WTC11 (cell line): ENCODE measurements at regions not wholly inside any gene's neighbourhood (a gene's known extent, or its start where the extent isn't known, plus 50 kb on each side); places are given as distances from the start of the nearest gene placed in this dataset.

Experiments
- ATF1 ChIP-seq: sonication (generic); formaldehyde crosslinking; IDR thresholded peaks from 2 replicates; pipeline ENCODE4 v1.8.1; 2023; ENCODE audit warnings: mild to moderate bottlenecking, moderate library complexity, missing genetic modification reagents
- CREM ChIP-seq: sonication (generic); formaldehyde crosslinking; IDR thresholded peaks from 2 replicates; pipeline ENCODE4 v1.8.1; 2022; ENCODE audit warnings: mild to moderate bottlenecking, missing genetic modification reagents, moderate library complexity
- CTCF ChIP-seq: fragments of 200-600 bp; IDR thresholded peaks from 2 replicates; pipeline ENCODE4 v1.8.0; 2022; ENCODE audit warnings: antibody characterized with exemption
- RELA ChIP-seq: sonication (generic); formaldehyde crosslinking; IDR thresholded peaks from 2 replicates; pipeline ENCODE4 v1.8.1; 2022; ENCODE audit warnings: missing genetic modification reagents, mild to moderate bottlenecking, borderline replicate concordance
- SMAD4 ChIP-seq: sonication (generic); formaldehyde crosslinking; IDR thresholded peaks from 2 replicates; pipeline ENCODE4 v1.8.0; 2022; ENCODE audit warnings: mild to moderate bottlenecking, missing genetic modification reagents
- ZNF396 ChIP-seq: fragments of 250-450 bp; sonication (Bioruptor Pico); IDR thresholded peaks from 2 replicates; pipeline ENCODE4 v1.8.0; 2021; ENCODE audit warnings: mild to moderate bottlenecking, moderate library complexity, borderline replicate concordance
- TF ChIP-seq, protein P1 (sequence below): sonication (generic); formaldehyde crosslinking; IDR thresholded peaks from 2 replicates; pipeline ENCODE4 v1.8.0; 2022; ENCODE audit warnings: mild to moderate bottlenecking, missing genetic modification reagents
- TF ChIP-seq, protein P2 (sequence below): sonication (generic); formaldehyde crosslinking; IDR thresholded peaks from 2 replicates; pipeline ENCODE4 v1.8.1; 2022; ENCODE audit warnings: mild to moderate bottlenecking, moderate library complexity, missing genetic modification reagents

DNA sequence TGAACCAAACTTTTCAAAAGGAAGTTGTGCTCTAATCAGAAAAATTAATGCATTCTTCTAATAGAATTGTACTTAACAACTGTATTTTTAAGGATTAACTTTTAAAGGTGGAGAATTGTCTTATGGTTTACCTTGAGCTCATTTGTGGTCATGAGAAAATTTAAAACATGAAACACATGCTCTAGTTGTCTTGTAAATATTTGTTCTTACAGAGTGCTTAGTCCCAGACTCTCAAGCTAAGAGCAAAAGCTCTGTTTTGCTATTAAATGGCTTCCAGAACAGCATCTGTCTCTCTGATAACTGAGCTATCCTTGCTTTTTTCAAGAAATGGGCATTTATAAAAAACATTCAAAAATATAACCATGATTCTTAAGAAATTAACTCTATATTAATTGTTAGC lies 512.2 kb upstream of the SYNCRIP start:
- TF ChIP-seq, protein P1, sequence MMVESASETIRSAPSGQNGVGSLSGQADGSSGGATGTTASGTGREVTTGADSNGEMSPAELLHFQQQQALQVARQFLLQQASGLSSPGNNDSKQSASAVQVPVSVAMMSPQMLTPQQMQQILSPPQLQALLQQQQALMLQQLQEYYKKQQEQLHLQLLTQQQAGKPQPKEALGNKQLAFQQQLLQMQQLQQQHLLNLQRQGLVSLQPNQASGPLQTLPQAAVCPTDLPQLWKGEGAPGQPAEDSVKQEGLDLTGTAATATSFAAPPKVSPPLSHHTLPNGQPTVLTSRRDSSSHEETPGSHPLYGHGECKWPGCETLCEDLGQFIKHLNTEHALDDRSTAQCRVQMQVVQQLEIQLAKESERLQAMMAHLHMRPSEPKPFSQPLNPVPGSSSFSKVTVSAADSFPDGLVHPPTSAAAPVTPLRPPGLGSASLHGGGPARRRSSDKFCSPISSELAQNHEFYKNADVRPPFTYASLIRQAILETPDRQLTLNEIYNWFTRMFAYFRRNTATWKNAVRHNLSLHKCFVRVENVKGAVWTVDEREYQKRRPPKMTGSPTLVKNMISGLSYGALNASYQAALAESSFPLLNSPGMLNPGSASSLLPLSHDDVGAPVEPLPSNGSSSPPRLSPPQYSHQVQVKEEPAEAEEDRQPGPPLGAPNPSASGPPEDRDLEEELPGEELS: no peak
- TF ChIP-seq RELA (CRISPR knock-in tag) (no peak), CTCF (no peak), ZNF396 (CRISPR knock-in tag) (no peak), CREM (CRISPR knock-in tag) (no peak), ATF1 (no peak), SMAD4 (CRISPR knock-in tag) (no peak)
- TF ChIP-seq, protein P2, sequence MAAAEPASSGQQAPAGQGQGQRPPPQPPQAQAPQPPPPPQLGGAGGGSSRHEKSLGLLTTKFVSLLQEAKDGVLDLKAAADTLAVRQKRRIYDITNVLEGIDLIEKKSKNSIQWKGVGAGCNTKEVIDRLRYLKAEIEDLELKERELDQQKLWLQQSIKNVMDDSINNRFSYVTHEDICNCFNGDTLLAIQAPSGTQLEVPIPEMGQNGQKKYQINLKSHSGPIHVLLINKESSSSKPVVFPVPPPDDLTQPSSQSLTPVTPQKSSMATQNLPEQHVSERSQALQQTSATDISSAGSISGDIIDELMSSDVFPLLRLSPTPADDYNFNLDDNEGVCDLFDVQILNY (CRISPR knock-in tag): no peak
